PC-9 (cell line): ENCODE measurements at regions not wholly inside any gene's neighbourhood (a gene's known extent, or its start where the extent isn't known, plus 50 kb on each side); places are given as distances from the start of the nearest gene placed in this dataset.

ENCODE experiments used
- BruUV-seq: library from RNA; stranded (reverse); fragments of 400-500 nt; replicated peaks from 2 replicates; lab custom pipeline; 2021; lab: Mats Ljungman, UMichigan
- CTCF ChIA-PET: fragments of 300-600 bp; sonication (Branson Sonifier 250); formaldehyde crosslinking; loops from one replicate; lab custom pipeline; 2022; ENCODE audit warnings: antibody characterized with exemption; lab: Charles Lee
- POLR2A ChIA-PET: fragments of 300-600 bp; sonication (Branson Sonifier 250); formaldehyde crosslinking; loops from one replicate; lab custom pipeline; 2022; ENCODE audit warnings: antibody characterized with exemption; ENCODE audit not compliant: unreplicated experiment; lab: Charles Lee
- DNase-seq, 2 experiments: peaks; one replicate each; pipeline versions ENCODE4 v3.0.0 to v3.0.0-alpha.2; 2015 to 2022; ENCODE audit warnings: mixed read lengths in 1 of 2
- H2AFZ ChIP-seq: fragments of 200-600 bp; sonication (generic); 2 replicates; pipeline ENCODE4 v1.8.1; 2017; ENCODE audit warnings: antibody characterized with exemption
- H3F3A ChIP-seq: fragments of 200-600 bp; sonication (generic); 2 replicates; pipeline ENCODE4 v1.8.1; 2017; ENCODE audit warnings: antibody characterized with exemption, mild to moderate bottlenecking, low read depth; ENCODE audit not compliant: insufficient read depth
- H3K27ac ChIP-seq: fragments of 200-600 bp; sonication (generic); 2 replicates; pipeline ENCODE4 v1.6.1; 2016; ENCODE audit warnings: mixed run types
- H3K27me3 ChIP-seq: fragments of 200-600 bp; sonication (generic); 2 replicates; pipeline ENCODE4 v1.6.1; 2016; ENCODE audit warnings: low read depth, mixed run types; ENCODE audit not compliant: insufficient read depth
- H3K36me3 ChIP-seq: fragments of 200-600 bp; sonication (generic); 2 replicates; pipeline ENCODE4 v1.6.1; 2016; ENCODE audit warnings: low read depth, mixed run types
- H3K4me1 ChIP-seq: fragments of 200-600 bp; sonication (generic); replicated peaks from 2 replicates; pipeline ENCODE4 v1.6.1; 2016; ENCODE audit warnings: mixed run types; ENCODE audit not compliant: insufficient read depth
- H3K4me2 ChIP-seq: fragments of 200-600 bp; sonication (generic); 2 replicates; pipeline ENCODE4 v1.6.1; 2017; ENCODE audit warnings: mixed run types
- H3K4me3 ChIP-seq: fragments of 200-600 bp; sonication (generic); 2 replicates; pipeline ENCODE4 v1.6.1; 2016; ENCODE audit warnings: mixed run types
- H3K79me2 ChIP-seq: fragments of 200-600 bp; sonication (generic); 2 replicates; pipeline ENCODE4 v1.6.1; 2017; ENCODE audit warnings: low read depth, mixed run types
- H3K9me2 ChIP-seq: fragments of 200-600 bp; sonication (generic); 2 replicates; pipeline ENCODE4 v1.8.1; 2017; ENCODE audit warnings: mild to moderate bottlenecking; ENCODE audit not compliant: insufficient read depth
- H3K9me3 ChIP-seq: fragments of 200-600 bp; sonication (generic); 2 replicates; pipeline ENCODE4 v1.8.1; 2016; ENCODE audit warnings: low read depth; ENCODE audit not compliant: insufficient read depth
- H4K20me1 ChIP-seq: fragments of 200-600 bp; sonication (generic); 2 replicates; pipeline ENCODE4 v1.8.1; 2017; ENCODE audit not compliant: insufficient read depth
- CTCF ChIP-seq: fragments of 200-600 bp; sonication (generic); conservative IDR thresholded peaks from 2 replicates; pipeline ENCODE4 v1.6.1; 2017; ENCODE audit warnings: mixed run types, antibody characterized with exemption, mild to moderate bottlenecking, moderate library complexity
- EZH2 ChIP-seq: fragments of 200-600 bp; sonication (generic); IDR thresholded peaks from 2 replicates; pipeline ENCODE4 v1.8.0; 2017; ENCODE audit warnings: antibody characterized with exemption, low read depth
- intact Hi-C: fragments of 100-400 bp; cut with micrococcal nuclease; formaldehyde crosslinking; loops from one replicate; pipeline ENCODE4 v1.10.0; 2022; ENCODE audit not compliant: unreplicated experiment

- POLR2A ChIA-PET: no interaction called here
Measured at GRCh38 chr5:73392775-73393174, 55.8 kb downstream of the FOXD1 start.

GRCh38 chr5:73391441-73391881, 57.1 kb downstream of the FOXD1 start:
- intact Hi-C loops: no loop called here
- BruUV-seq: no TSS peak
- H2AFZ ChIP-seq: no peak overlapping the region
- H4K20me1 ChIP-seq: no peaks in the 10 kb centered on the region
- DNase-seq: no peak
- H3K79me2 ChIP-seq: no peaks in the 10 kb centered on the region
- no peak overlapping the region for H3K4me3 ChIP-seq
- no peaks in the 10 kb centered on the region for H3K27me3 ChIP-seq
- H3K4me2 ChIP-seq: no peak overlapping the region
- TF ChIP-seq EZH2 (no peak), CTCF (no peak)
- H3K36me3 ChIP-seq: no peaks in the 10 kb centered on the region
- H3F3A ChIP-seq: no peaks in the 10 kb centered on the region
- ChIA-PET POLR2A (no interaction called here), CTCF (no interaction called here)
- H3K9me2 ChIP-seq: no peaks in the 10 kb centered on the region
- 0 out of 2 replicates have a peak, but pooled peaks cover 5% of the 10 kb centered on the region for H3K4me1 ChIP-seq
- no peak overlapping the region for H3K27ac ChIP-seq
- no peaks in the 10 kb centered on the region for H3K9me3 ChIP-seq

More at GRCh38 chr5:73392775-73393174, 55.8 kb downstream of the FOXD1 start:
- Histone ChIP-seq H3K36me3 (no peaks in the 10 kb centered on the region), H3F3A (no peaks in the 10 kb centered on the region), H3K79me2 (no peaks in the 10 kb centered on the region), H3K9me3 (no peaks in the 10 kb centered on the region), H3K27ac (no peak overlapping the region), H3K4me1 (0 out of 2 replicates have a peak, but pooled peaks cover 5% of the 10 kb centered on the region), H3K9me2 (peaks cover 7% of the 10 kb centered on the region; the same call in 1 of the 2 replicates), H4K20me1 (no peaks in the 10 kb centered on the region), H2AFZ (no peak overlapping the region), H3K4me2 (no peak overlapping the region), H3K4me3 (no peak overlapping the region), H3K27me3 (no peaks in the 10 kb centered on the region)
- no peak for TF ChIP-seq CTCF
- no peak for TF ChIP-seq EZH2
- no TSS peak for BruUV-seq
- DNase-seq: no peak
- CTCF ChIA-PET: interaction anchor here (0.7 kb wide), 1 partner anchor 176 kb away, joined by 4 read pairs; no protein-coding TSS in a partner anchor
- intact Hi-C loops: no loop called here

GRCh38 chr5:73390972-73391371, 57.6 kb downstream of the FOXD1 start:
- ChIA-PET CTCF (no interaction called here), POLR2A (no interaction called here)
- H2AFZ ChIP-seq: no peak overlapping the region
- BruUV-seq: no TSS peak
- DNase-seq: no peak
- H3K36me3 ChIP-seq: no peaks in the 10 kb centered on the region; the same call in 1 of the 2 replicates
- H3K9me2 ChIP-seq: no peaks in the 10 kb centered on the region
- no peak overlapping the region for H3K4me2 ChIP-seq
- H3K27me3 ChIP-seq: no peaks in the 10 kb centered on the region
- no peak for TF ChIP-seq CTCF
- no peak for TF ChIP-seq EZH2
- no peaks in the 10 kb centered on the region for H3K79me2 ChIP-seq
- 0 out of 2 replicates have a peak, but pooled peaks cover 3% of the 10 kb centered on the region for H3K9me3 ChIP-seq
- no peaks in the 10 kb centered on the region for H3F3A ChIP-seq
- H3K27ac ChIP-seq: no peak overlapping the region
- intact Hi-C loops: no loop called here
- 0 out of 2 replicates have a peak, but pooled peaks cover 5% of the 10 kb centered on the region for H3K4me1 ChIP-seq
- H4K20me1 ChIP-seq: no peaks in the 10 kb centered on the region
- H3K4me3 ChIP-seq: no peak overlapping the region
